ENCODE measurements at regions not wholly inside any gene's neighbourhood (a gene's known extent, or its start where the extent isn't known, plus 50 kb on each side); places are given as distances from the start of the nearest gene placed in this dataset.
A peak's percentile ranks its signal among the peaks of the same experiment; 100 is the strongest.
"Not testable (repeated sequence)": the region's sequence is repeated elsewhere in the genome, so short reads cannot be mapped to it uniquely, and the experiment has no call there.

GRCh38 chr18:57882465-57882864, 79.3 kb upstream of the ATP8B1 start:
- H3K4me1 Mint-ChIP-seq = no peaks in the 10 kb centered on the region
- peaks cover 9 to 24% (median 18%) of the 10 kb centered on the region in 7 donors for H3K9me3 Mint-ChIP-seq
- H2AFZ ChIP-seq (ENCODE audit: insufficient read depth, low read depth, low read length, poor library complexity, severe bottlenecking) = no peak overlapping the region

GRCh38 chr18:57881818-57882413, 78.8 kb upstream of the ATP8B1 start:
- H2AFZ ChIP-seq (ENCODE audit: insufficient read depth, low read depth, low read length, poor library complexity, severe bottlenecking) = no peak overlapping the region
- WGBS (ENCODE audit: insufficient coverage) = 29% methylated on average over 6 of the region's 10 CpGs
- H3K4me1 Mint-ChIP-seq = no peaks in the 10 kb centered on the region

More at GRCh38 chr18:57882465-57882864, 79.3 kb upstream of the ATP8B1 start:
- Histone ChIP-seq H3K4me1 (ENCODE audit: control insufficient read depth in 1 of 2, insufficient read depth in 2 of 2, low read length in 2 of 2) (no peaks in the 10 kb centered on the region), H3K4me2 (replicated peaks; ENCODE audit: extremely low read depth, low read length, poor library complexity, severe bottlenecking) (no peak overlapping the region), H3K9me3 (replicated peaks in 1 of 2; ENCODE audit: control insufficient read depth in 1 of 2, insufficient read depth in 1 of 2, low read length in 2 of 2) (peaks cover 12 to 17% of the 10 kb centered on the region in 2 donors), H3K27ac (ENCODE audit: low read depth in 1 of 2, low read length in 2 of 2) (no peak overlapping the region), H3K4me3 (replicated peaks in 1 of 3; ENCODE audit: low read depth in 2 of 3, low read length in 3 of 3) (no peak overlapping the region), H3K9ac (ENCODE audit: insufficient read depth, low read length, poor library complexity, severe bottlenecking) (no peak overlapping the region), H4K20me1 (ENCODE audit: insufficient read depth, low read length) (no peaks in the 10 kb centered on the region), H3K79me2 (ENCODE audit: insufficient read depth, low read length) (no peaks in the 10 kb centered on the region), H3K27me3 (ENCODE audit: control insufficient read depth in 2 of 2, insufficient read depth in 2 of 2, low read length in 2 of 2) (no peaks in the 10 kb centered on the region), H3K36me3 (replicated peaks in 1 of 2; ENCODE audit: control insufficient read depth in 1 of 2, insufficient read depth in 2 of 2, low read length in 2 of 2) (no peaks in the 10 kb centered on the region)
- H3K27me3 Mint-ChIP-seq (ENCODE audit: low read depth in 3 of 3) = peaks cover 0 to 4% (median 0%) of the 10 kb centered on the region in 3 donors
- no peak for DNase-seq
- H3K27ac Mint-ChIP-seq = no peak overlapping the region
- intact Hi-C loops (cut with micrococcal nuclease) = loop anchor here in 1 of 2 donors (5.0 kb wide), 1 partner anchor 240 kb away; no protein-coding TSS in a partner anchor
- 59% methylated on average over 3 of the region's 3 CpGs for WGBS (ENCODE audit: insufficient coverage)
- TF ChIP-seq, protein P1, sequence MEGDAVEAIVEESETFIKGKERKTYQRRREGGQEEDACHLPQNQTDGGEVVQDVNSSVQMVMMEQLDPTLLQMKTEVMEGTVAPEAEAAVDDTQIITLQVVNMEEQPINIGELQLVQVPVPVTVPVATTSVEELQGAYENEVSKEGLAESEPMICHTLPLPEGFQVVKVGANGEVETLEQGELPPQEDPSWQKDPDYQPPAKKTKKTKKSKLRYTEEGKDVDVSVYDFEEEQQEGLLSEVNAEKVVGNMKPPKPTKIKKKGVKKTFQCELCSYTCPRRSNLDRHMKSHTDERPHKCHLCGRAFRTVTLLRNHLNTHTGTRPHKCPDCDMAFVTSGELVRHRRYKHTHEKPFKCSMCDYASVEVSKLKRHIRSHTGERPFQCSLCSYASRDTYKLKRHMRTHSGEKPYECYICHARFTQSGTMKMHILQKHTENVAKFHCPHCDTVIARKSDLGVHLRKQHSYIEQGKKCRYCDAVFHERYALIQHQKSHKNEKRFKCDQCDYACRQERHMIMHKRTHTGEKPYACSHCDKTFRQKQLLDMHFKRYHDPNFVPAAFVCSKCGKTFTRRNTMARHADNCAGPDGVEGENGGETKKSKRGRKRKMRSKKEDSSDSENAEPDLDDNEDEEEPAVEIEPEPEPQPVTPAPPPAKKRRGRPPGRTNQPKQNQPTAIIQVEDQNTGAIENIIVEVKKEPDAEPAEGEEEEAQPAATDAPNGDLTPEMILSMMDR (IDR thresholded peaks at IDR 0.05) = no peak
- H3K36me3 Mint-ChIP-seq = no peaks in the 10 kb centered on the region
- no peak overlapping the region for H3K4me3 Mint-ChIP-seq

DNA sequence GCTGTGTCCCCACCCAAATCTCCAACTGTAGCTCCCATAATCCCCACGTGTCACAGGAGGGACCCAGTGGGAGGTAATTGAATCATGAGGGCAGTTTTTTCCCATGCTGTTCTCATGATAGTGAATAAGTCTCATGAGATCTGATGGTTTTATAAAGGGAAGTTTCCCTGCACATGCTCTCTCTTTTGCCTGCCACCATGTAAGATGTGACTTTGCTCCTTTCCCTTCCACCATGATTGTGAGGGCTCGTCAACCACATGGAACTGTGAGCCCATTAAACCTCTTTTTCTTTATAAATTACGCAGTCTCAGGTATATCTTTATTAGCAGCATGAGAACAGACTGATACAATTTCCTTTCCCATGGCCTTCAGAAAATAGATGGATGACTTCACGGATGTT, 76.8 kb upstream of the ATP8B1 start:
- not testable (repeated sequence) for H3K4me1 Mint-ChIP-seq; H3K36me3 ChIP-seq (replicated peaks in 1 of 2; ENCODE audit: control insufficient read depth in 1 of 2, insufficient read depth in 2 of 2, low read length in 2 of 2); H3K4me3 Mint-ChIP-seq; H3K9ac ChIP-seq (ENCODE audit: insufficient read depth, low read length, poor library complexity, severe bottlenecking); H3K27ac Mint-ChIP-seq; H2AFZ ChIP-seq (ENCODE audit: insufficient read depth, low read depth, low read length, poor library complexity, severe bottlenecking); H3K4me1 ChIP-seq (ENCODE audit: control insufficient read depth in 1 of 2, insufficient read depth in 2 of 2, low read length in 2 of 2); H3K79me2 ChIP-seq (ENCODE audit: insufficient read depth, low read length); H3K36me3 Mint-ChIP-seq; H3K27me3 Mint-ChIP-seq (ENCODE audit: low read depth in 3 of 3); DNase-seq; H3K27ac ChIP-seq (ENCODE audit: low read depth in 1 of 2, low read length in 2 of 2); H4K20me1 ChIP-seq (ENCODE audit: insufficient read depth, low read length); H3K4me2 ChIP-seq (replicated peaks; ENCODE audit: extremely low read depth, low read length, poor library complexity, severe bottlenecking); H3K4me3 ChIP-seq (replicated peaks in 1 of 3; ENCODE audit: low read depth in 2 of 3, low read length in 3 of 3); H3K27me3 ChIP-seq (ENCODE audit: control insufficient read depth in 2 of 2, insufficient read depth in 2 of 2, low read length in 2 of 2)
- intact Hi-C loops (cut with micrococcal nuclease) = loop anchor here in 1 of 2 donors (5.0 kb wide), 1 partner anchor 242 kb away; no protein-coding TSS in a partner anchor
- peaks cover 14 to 29% (median 23%) of the 10 kb centered on the region in 7 donors for H3K9me3 Mint-ChIP-seq
- H3K9me3 ChIP-seq (replicated peaks in 1 of 2; ENCODE audit: control insufficient read depth in 1 of 2, insufficient read depth in 1 of 2, low read length in 2 of 2) = peaks cover 12 to 22% of the 10 kb centered on the region in 2 donors
- WGBS (ENCODE audit: insufficient coverage) = no CpG with 5 or more reads among the region's 4 CpGs

More at GRCh38 chr18:57881818-57882413, 78.8 kb upstream of the ATP8B1 start:
- peak; percentile 45 to 55 (median 51) for DNase-seq
- H3K36me3 Mint-ChIP-seq = no peaks in the 10 kb centered on the region
- H3K4me3 Mint-ChIP-seq = no peak overlapping the region
- TF ChIP-seq, protein P1 (IDR thresholded peaks at IDR 0.05) = peak; percentile 89
- H3K27ac ChIP-seq (ENCODE audit: low read depth in 1 of 2, low read length in 2 of 2) = no peak overlapping the region
- no peaks in the 10 kb centered on the region for H3K79me2 ChIP-seq (ENCODE audit: insufficient read depth, low read length)
- H3K27ac Mint-ChIP-seq = no peak overlapping the region
- H4K20me1 ChIP-seq (ENCODE audit: insufficient read depth, low read length) = no peaks in the 10 kb centered on the region
- peaks cover 13 to 26% (median 22%) of the 10 kb centered on the region in 7 donors for H3K9me3 Mint-ChIP-seq
- no peaks in the 10 kb centered on the region for H3K27me3 ChIP-seq (ENCODE audit: control insufficient read depth in 2 of 2, insufficient read depth in 2 of 2, low read length in 2 of 2)
- no peak overlapping the region for H3K4me2 ChIP-seq (replicated peaks; ENCODE audit: extremely low read depth, low read length, poor library complexity, severe bottlenecking)
- H3K9me3 ChIP-seq (replicated peaks in 1 of 2; ENCODE audit: control insufficient read depth in 1 of 2, insufficient read depth in 1 of 2, low read length in 2 of 2) = peaks cover 12 to 20% of the 10 kb centered on the region in 2 donors
- no peak overlapping the region for H3K4me3 ChIP-seq (replicated peaks in 1 of 3; ENCODE audit: low read depth in 2 of 3, low read length in 3 of 3)
- no peak overlapping the region for H3K9ac ChIP-seq (ENCODE audit: insufficient read depth, low read length, poor library complexity, severe bottlenecking)
- H3K4me1 ChIP-seq (ENCODE audit: control insufficient read depth in 1 of 2, insufficient read depth in 2 of 2, low read length in 2 of 2) = no peaks in the 10 kb centered on the region
- peaks cover 0 to 4% (median 2%) of the 10 kb centered on the region in 3 donors for H3K27me3 Mint-ChIP-seq (ENCODE audit: low read depth in 3 of 3)
- no peaks in the 10 kb centered on the region for H3K36me3 ChIP-seq (replicated peaks in 1 of 2; ENCODE audit: control insufficient read depth in 1 of 2, insufficient read depth in 2 of 2, low read length in 2 of 2)
- intact Hi-C loops (cut with micrococcal nuclease) = loop anchor here in 1 of 2 donors (5.0 kb wide), 1 partner anchor 240 kb away; no protein-coding TSS in a partner anchor
